IMR-90 (cell line): ENCODE measurements at regions not wholly inside any gene's neighbourhood (a gene's known extent, or its start where the extent isn't known, plus 50 kb on each side); places are given as distances from the start of the nearest gene placed in this dataset.

Experiments
- ATAC-seq: fragments of 200-7000 bp; cut with Tn5 transposase; 2 replicates; pipeline ENCODE4 v1.9.1; 2020; ENCODE audit warnings: low read depth, mild to moderate bottlenecking, moderate library complexity
- BruUV-seq: library from RNA; stranded (reverse); fragments of 400-500 nt; replicated peaks from 2 replicates; lab custom pipeline; 2021; lab: Mats Ljungman, UMichigan
- CTCF ChIA-PET: fragments of 300-600 bp; formaldehyde crosslinking; extraction: SDS; loops from one replicate; lab custom pipeline; 2021; ENCODE audit warnings: antibody characterized with exemption; lab: Yijun Ruan, JAX
- POLR2A ChIA-PET: fragments of 300-600 bp; sonication (Branson Sonifier 250); formaldehyde crosslinking; loops from one replicate; lab custom pipeline; 2022; ENCODE audit warnings: antibody characterized with exemption; ENCODE audit not compliant: unreplicated experiment; lab: Charles Lee
- DNase-seq: peaks from one replicate; pipeline ENCODE4 v3.0.0; 2013
- H2AFZ ChIP-seq: replicated peaks from 2 replicates; pipeline ENCODE3; 2013; ENCODE audit warnings: low read length, mild to moderate bottlenecking; ENCODE audit not compliant: poor library complexity
- H2AK5ac ChIP-seq: 2 replicates; pipeline ENCODE4 v1.6.1; 2013; ENCODE audit warnings: low read depth, low read length, inconsistent platforms
- H2AK9ac ChIP-seq: replicated peaks from 2 replicates; pipeline ENCODE3; 2013; ENCODE audit warnings: mild to moderate bottlenecking, low read depth, low read length, moderate library complexity; ENCODE audit not compliant: poor library complexity
- H2BK120ac ChIP-seq: 2 replicates; pipeline ENCODE4 v1.6.1; 2013; ENCODE audit warnings: low read depth, low read length, inconsistent platforms
- H2BK15ac ChIP-seq: 3 replicates; pipeline ENCODE4 v1.6.1; 2013; ENCODE audit warnings: low read depth, low read length, inconsistent platforms
- H2BK20ac ChIP-seq: 2 replicates; pipeline ENCODE4 v1.6.1; 2013; ENCODE audit warnings: low read depth, mild to moderate bottlenecking, inconsistent platforms, low read length, moderate library complexity
- H2BK5ac ChIP-seq: 2 replicates; pipeline ENCODE4 v1.6.1; 2013; ENCODE audit warnings: mild to moderate bottlenecking, low read depth, low read length, inconsistent platforms; ENCODE audit not compliant: poor library complexity, severe bottlenecking
- H3K14ac ChIP-seq: replicated peaks from 2 replicates; pipeline ENCODE4 v1.6.1; 2013; ENCODE audit warnings: low read depth, low read length, inconsistent platforms
- H3K18ac ChIP-seq: 2 replicates; pipeline ENCODE4 v1.6.1; 2013; ENCODE audit warnings: low read depth, low read length, control low read depth
- H3K23ac ChIP-seq: 2 replicates; pipeline ENCODE4 v1.6.1; 2013; ENCODE audit warnings: low read depth, low read length, inconsistent platforms
- H3K27ac ChIP-seq: 2 replicates; pipeline ENCODE4 v1.5.1; 2013; ENCODE audit warnings: mild to moderate bottlenecking, control low read depth, low read length; ENCODE audit not compliant: insufficient read depth
- H3K27me3 ChIP-seq: 2 replicates; pipeline ENCODE4 v1.6.1; 2013; ENCODE audit warnings: low read length; ENCODE audit not compliant: control insufficient read depth, insufficient read depth
- H3K36me3 ChIP-seq: 2 replicates; pipeline ENCODE4 v1.6.1; 2013; ENCODE audit warnings: low read length, mixed read lengths; ENCODE audit not compliant: control insufficient read depth, insufficient read depth
- H3K4ac ChIP-seq: 2 replicates; pipeline ENCODE4 v1.6.1; 2013; ENCODE audit warnings: low read depth, low read length, inconsistent platforms
- H3K4me1 ChIP-seq: 2 replicates; pipeline ENCODE4 v1.6.1; 2013; ENCODE audit warnings: low read length, mixed read lengths; ENCODE audit not compliant: control insufficient read depth, insufficient read depth
- H3K4me2 ChIP-seq: 2 replicates; pipeline ENCODE4 v1.6.1; 2013; ENCODE audit warnings: low read depth, mild to moderate bottlenecking, control low read depth, low read length, moderate library complexity
- H3K4me3 ChIP-seq: 2 replicates; pipeline ENCODE4 v1.5.1; 2013; ENCODE audit warnings: low read depth, mild to moderate bottlenecking, control low read depth, low read length, moderate library complexity; ENCODE audit not compliant: insufficient read depth
- H3K56ac ChIP-seq: 2 replicates; pipeline ENCODE4 v1.6.1; 2013; ENCODE audit warnings: low read length, inconsistent platforms; ENCODE audit not compliant: insufficient read depth; ENCODE audit errors: extremely low read depth
- H3K79me1 ChIP-seq, 2 experiments: 2 replicates each; pipeline ENCODE4 v1.6.1; 2013; ENCODE audit warnings: low read length in 2 of 2, inconsistent platforms in 1 of 2, low read depth in 1 of 2
- H3K9ac ChIP-seq: 2 replicates; pipeline ENCODE4 v1.6.1; 2013; ENCODE audit warnings: low read depth, low read length, control low read depth
- H3K9me1 ChIP-seq: 2 replicates; pipeline ENCODE4 v1.6.1; 2013; ENCODE audit warnings: low read length, inconsistent platforms; ENCODE audit not compliant: insufficient read depth
- H3K9me3 ChIP-seq: 2 replicates; pipeline ENCODE4 v1.6.1; 2013; ENCODE audit warnings: low read length; ENCODE audit not compliant: control insufficient read depth, insufficient read depth
- H4K20me1 ChIP-seq: 2 replicates; pipeline ENCODE4 v1.6.1; 2013; ENCODE audit warnings: low read length, inconsistent platforms; ENCODE audit not compliant: insufficient read depth
- H4K5ac ChIP-seq: 2 replicates; pipeline ENCODE4 v1.6.1; 2013; ENCODE audit warnings: mild to moderate bottlenecking, low read depth, low read length, control low read depth
- H4K8ac ChIP-seq, 2 experiments: 2 replicates each; pipeline ENCODE4 v1.6.1; 2013; ENCODE audit warnings: low read depth in 2 of 2, low read length in 2 of 2, control low read depth in 1 of 2, inconsistent platforms in 1 of 2
- H4K91ac ChIP-seq: 2 replicates; pipeline ENCODE4 v1.6.1; 2013; ENCODE audit warnings: low read depth, low read length, inconsistent platforms; ENCODE audit not compliant: insufficient read depth
- BHLHE40 ChIP-seq: fragments of 150-350 bp; IDR thresholded peaks from 2 replicates; pipeline ENCODE4 v1.6.1; 2016; ENCODE audit warnings: mild to moderate bottlenecking, low read depth, low read length
- CHD1 ChIP-seq: IDR thresholded peaks from 2 replicates; pipeline ENCODE4 v1.6.1; 2012; ENCODE audit warnings: low read depth, low read length, improper control_type of control experiment
- MAFK ChIP-seq: IDR thresholded peaks from 2 replicates; pipeline ENCODE4 v1.6.1; 2012; ENCODE audit warnings: low read depth, low read length, improper control_type of control experiment
- NFE2L2 ChIP-seq: fragments of 150-350 bp; IDR thresholded peaks from 2 replicates; pipeline ENCODE4 v1.6.1; 2016; ENCODE audit warnings: low read depth, mild to moderate bottlenecking, low read length
- SMC3 ChIP-seq: fragments of 150-350 bp; IDR thresholded peaks from 2 replicates; pipeline ENCODE4 v1.6.1; 2016; ENCODE audit warnings: low read depth, mild to moderate bottlenecking, antibody characterized with exemption, low read length, moderate library complexity
- whole genome bisulfite sequencing, 2 experiments: methylation state at CpG; one replicate each; pipeline versions ENCODE4 v1.1.5 to v1.1.7; 2013; ENCODE audit warnings: missing lambda C conversion rate in 2 of 2; ENCODE audit not compliant: insufficient read length in 1 of 2; ENCODE audit errors: extremely low coverage in 2 of 2; 5-methylcytosine and 5-hydroxymethylcytosine counted together
- dilution Hi-C: fragments of 300-500 bp; cut with HindIII; formaldehyde crosslinking; loops from one replicate; pipeline ENCODE4 v1.14.3; 2018; ENCODE audit warnings: low sequenced_read_pairs; ENCODE audit not compliant: unreplicated experiment
- in situ Hi-C: fragments of 300-500 bp; cut with MboI; formaldehyde crosslinking; loops from 3 replicates; pipeline ENCODE4 v1.14.3; 2019; ENCODE audit warnings: low sequenced_read_pairs, inconsistent platforms, mixed read lengths
- intact Hi-C: fragments of 100-400 bp; cut with micrococcal nuclease; formaldehyde crosslinking; loops from 2 replicates; pipeline ENCODE4 v1.10.0; 2022

GRCh38 chr6:6818078-6818639 lies 229.6 kb downstream of the LY86 start:
- intact Hi-C loops = no loop called here
- H3K4me2 ChIP-seq = no peak overlapping the region
- dilution Hi-C loops = no loop called here

More at GRCh38 chr6:6818078-6818639, 229.6 kb downstream of the LY86 start:
- Histone ChIP-seq H3K27me3 (peaks cover 4% of the 10 kb centered on the region; the same call in 1 of the 2 replicates), H3K27ac (no peak overlapping the region), H3K14ac (no peak overlapping the region), H2BK5ac (no peak overlapping the region), H2BK20ac (no peak overlapping the region), H3K9me3 (no peaks in the 10 kb centered on the region), H3K9me1 (no peaks in the 10 kb centered on the region), H3K18ac (no peak overlapping the region), H3K36me3 (no peaks in the 10 kb centered on the region), H4K91ac (no peak overlapping the region), H2BK120ac (no peak overlapping the region), H3K4me3 (no peak overlapping the region), H3K4ac (no peak overlapping the region), H2AK5ac (no peak overlapping the region), H4K20me1 (no peaks in the 10 kb centered on the region), H3K9ac (no peak overlapping the region), H3K4me1 (no peaks in the 10 kb centered on the region), H3K56ac (no peak overlapping the region), H2BK15ac (no peak overlapping the region), H2AK9ac (no peak overlapping the region), H3K23ac (no peak overlapping the region), H3K79me1 (no peaks in the 10 kb centered on the region), H2AFZ (no peak overlapping the region), H4K8ac (no peak overlapping the region), H4K5ac (no peak overlapping the region)
- WGBS, 2 experiments = 86% methylated on average over 1 of the region's 10 CpGs; no CpG with 5 or more reads in 1 of the 2 experiments
- in situ Hi-C loops = no loop called here
- ChIA-PET CTCF (no interaction called here), POLR2A (no interaction called here)
- TF ChIP-seq SMC3 (no peak), MAFK (0 out of 2 replicates have a peak, but pooled peaks have one; percentile 38), NFE2L2 (no peak), BHLHE40 (no peak), CHD1 (no peak)
- ATAC-seq = no peak
- DNase-seq = no peak
- no TSS peak for BruUV-seq
